HT-29 (cell line): ENCODE measurements at regions not wholly inside any gene's neighbourhood (a gene's known extent, or its start where the extent isn't known, plus 50 kb on each side); places are given as distances from the start of the nearest gene placed in this dataset.
A peak's percentile ranks its signal among the peaks of the same experiment; 100 is the strongest.
"Not testable (repeated sequence)": the region's sequence is repeated elsewhere in the genome, so short reads cannot be mapped to it uniquely, and the experiment has no call there.

Source experiments
- DNase-seq: peaks from one replicate; pipeline ENCODE4 v3.0.0-alpha.2; 2015; ENCODE audit warnings: low spot score

GRCh38 chr18:54433368-54433767 lies 75.7 kb downstream of the C18orf54 start:
- no peak for DNase-seq

- DNase-seq, result no peak
Measured at GRCh38 chr18:54433857-54434256, 76.2 kb downstream of the C18orf54 start.

GRCh38 chr18:54434453-54434852 lies 76.7 kb downstream of the C18orf54 start:
- DNase-seq, result no peak

GRCh38 chr18:54436501-54436900 lies 78.8 kb downstream of the C18orf54 start:
- no peak for DNase-seq

DNA sequence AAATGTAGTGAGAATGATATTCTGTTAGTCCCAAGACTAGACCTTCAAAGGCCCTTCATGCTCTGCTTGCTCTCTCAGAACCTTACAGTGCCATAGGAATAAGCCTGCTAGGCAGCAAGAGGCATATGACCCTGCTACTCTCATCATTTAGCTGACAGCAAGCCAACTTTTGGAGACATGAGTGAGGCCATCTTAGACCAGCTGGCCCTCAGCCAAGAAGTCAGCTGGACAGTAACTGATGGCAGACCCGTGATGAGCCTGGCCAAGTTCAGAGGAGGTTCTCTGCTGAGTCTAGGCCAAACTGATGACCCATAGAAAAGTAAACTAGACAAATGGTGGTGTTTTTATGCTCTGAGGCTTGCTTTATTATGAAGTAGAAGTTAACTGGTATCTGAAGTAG lies 82.6 kb downstream of the C18orf54 start:
- DNase-seq, result no peak

DNA sequence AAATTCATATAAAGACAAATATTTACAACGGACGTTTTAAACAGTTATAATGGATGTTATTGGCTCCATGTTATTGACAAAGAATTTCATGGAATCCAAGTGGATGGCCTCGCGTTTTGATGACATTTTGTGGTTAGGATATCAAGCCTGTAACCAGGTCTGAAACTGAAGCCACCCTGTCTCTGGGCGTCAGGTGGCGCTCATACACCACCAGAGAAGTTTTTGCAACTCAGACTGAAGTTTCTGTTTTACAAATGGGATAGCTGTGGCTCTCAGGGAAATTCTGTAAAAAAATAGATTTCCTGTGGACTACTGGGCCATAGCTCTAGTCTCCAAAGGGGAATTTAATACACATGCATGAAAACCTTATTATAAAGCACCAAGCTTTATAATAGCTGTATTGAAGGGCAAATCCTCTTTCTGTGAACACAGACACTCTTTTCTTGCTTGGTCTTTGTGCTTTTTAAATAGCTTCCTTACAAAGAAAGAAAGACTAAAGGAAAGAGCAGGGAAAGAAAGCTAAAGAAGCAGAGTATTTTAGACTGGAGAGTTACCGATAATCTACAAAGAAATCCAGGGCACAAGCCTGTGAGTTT lies 86.7 kb downstream of the C18orf54 start:
- peak; percentile 60 for DNase-seq

GRCh38 chr18:54453996-54454395 lies 96.3 kb downstream of the C18orf54 start:
- no peak for DNase-seq

- DNase-seq, result no peak
Measured at GRCh38 chr18:54465502-54465901, 107.8 kb downstream of the C18orf54 start.

DNA sequence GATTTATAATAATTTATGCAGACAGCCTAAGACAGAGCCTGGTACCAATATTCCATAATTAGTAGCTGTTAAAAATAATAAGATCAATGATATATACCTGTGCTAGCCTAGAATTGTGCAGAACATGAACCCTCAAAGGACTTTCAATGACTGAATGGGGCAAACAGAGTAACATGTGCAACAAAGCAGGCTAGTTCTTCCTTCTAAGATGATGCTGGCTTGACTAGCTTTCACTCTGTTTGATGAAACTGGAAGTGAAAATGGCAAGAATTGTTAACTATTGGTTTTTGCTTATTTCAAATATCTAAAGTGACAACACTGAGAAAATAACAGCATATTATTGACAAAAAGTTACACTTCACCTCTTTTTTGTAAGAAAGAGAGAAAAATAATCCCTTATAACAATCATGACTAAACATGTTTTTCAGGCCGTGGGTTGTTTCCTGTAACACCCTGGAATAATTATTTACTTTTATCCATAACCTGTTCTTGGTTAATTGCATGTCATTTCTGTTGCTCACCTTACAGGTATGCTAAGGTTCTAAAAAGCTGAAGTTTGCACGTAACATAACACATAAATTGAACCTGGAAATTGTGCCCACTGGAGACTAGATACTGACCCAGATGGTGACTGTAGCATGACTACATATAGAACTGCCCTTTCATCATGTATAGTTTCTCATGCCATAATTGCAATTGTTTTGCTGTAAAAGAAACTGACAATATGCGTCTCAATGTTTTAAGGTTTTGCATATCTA lies 108.7 kb downstream of the C18orf54 start:
- no peak for DNase-seq

DNA sequence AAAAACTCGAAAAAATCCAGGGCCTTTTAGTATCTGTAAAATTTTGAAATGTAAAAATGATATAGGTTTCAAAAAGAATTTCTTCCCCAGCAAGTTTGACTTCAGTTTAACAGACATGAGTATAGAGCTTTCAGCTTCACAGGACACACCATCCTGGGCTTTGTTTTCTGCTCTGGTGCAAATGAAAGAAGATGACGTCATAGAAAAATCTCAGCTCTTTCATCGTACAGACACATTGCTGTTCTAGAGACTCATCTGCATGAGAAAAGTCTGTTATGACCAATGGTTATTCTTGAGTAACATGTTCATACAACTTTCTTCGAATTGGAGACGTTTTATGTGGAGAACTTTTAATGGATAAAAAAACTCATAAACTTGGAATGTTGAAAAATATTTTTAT lies 111.7 kb upstream of the DYNAP start:
- no peak for DNase-seq

DNA sequence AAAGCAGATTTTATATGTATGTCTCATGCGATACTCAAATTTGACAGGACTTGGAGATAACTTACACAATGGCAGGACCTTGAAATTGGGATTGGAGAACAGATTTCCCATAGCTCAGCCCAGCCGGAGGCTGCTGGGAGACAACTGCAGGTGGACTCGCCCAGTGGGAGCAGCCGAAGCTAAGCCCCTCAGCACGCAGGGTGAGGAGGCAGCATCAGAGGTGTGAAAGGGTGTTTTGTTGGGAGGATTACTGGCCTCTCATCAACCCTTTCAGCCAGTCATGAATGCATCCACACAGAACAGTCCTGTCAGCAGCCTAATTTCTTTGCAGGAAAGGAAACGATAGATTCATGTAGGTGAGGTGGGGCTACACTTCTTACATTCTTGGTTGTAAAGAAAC lies 110.4 kb upstream of the DYNAP start:
- DNase-seq, result no peak

DNA sequence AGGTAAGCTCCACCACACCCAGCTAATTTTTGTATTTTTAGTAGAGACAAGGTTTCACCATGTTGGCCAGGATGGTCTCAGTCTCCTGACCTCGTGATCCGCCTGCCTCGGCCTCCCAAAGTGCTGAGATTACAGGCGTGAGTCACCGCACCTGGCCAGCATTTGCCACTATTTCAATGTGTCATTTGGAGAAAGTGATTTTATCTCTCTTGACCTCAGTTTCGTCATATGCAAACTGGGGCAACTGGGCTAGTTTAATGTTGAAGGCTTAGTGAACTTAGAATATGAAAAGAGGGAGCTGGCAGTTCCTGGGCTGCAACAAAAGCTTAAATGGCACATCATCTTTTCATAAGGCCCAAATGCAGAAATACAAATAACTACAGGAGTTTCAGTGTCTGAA lies 88.6 kb upstream of the DYNAP start:
- not testable (repeated sequence) for DNase-seq

DNA sequence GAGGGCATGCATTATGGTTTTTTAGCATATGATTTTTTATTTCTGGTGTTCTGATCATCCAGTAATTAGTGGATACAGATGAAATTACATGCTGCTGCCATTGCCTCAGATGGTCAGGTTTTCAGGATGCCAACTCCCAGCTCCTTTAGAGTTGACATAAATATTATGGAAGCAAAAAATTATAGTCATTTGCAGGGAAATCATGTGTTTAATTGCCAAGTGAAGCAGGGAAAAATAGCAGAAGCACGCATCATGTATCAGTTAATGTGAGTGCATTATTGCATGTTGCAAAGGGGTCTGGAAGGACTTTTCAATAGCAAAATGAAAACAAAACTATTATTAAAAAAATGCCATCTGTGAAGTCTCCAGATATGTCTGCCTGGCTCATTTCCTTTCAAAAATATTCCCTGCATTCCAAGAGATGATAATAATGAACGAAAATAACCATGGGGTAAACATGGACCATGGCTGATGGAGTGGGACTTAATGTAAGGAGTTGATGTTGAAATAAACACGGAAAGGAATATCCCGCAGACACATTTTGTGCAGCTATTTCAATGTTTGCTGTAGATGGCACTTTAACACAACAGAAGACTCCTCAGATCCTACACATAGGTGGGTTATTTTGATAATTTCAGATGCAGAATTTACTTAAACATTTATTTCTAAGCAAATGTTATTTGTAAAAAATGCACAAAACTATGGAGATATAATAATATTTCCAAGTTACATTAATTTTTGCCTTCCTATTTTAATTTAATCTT lies 87.7 kb upstream of the DYNAP start:
- DNase-seq, result no peak

- DNase-seq, result no peak
Measured at GRCh38 chr18:54506516-54507261, 84.4 kb upstream of the DYNAP start.

GRCh38 chr18:54509793-54510192 lies 81.3 kb upstream of the DYNAP start:
- no peak for DNase-seq

DNA sequence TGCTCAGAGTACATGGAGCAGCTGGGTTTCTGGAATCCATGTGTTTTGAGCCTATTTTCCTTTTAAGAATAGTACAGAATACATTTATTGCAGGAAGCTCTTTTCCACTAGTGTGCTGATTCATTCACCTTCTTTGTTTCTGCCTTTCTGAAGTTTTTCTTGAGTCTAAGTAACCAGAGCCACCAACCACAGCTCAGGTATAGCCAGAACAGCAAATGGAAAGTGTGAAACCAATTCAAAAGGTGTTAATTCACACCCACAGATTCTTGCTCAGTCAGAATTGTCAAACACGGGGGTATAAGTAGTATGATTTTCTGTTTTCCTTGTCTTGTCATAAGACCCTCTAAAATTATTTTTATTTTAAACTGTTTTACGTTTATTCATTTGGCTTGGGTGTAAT lies 75.9 kb upstream of the DYNAP start:
- no peak for DNase-seq

DNA sequence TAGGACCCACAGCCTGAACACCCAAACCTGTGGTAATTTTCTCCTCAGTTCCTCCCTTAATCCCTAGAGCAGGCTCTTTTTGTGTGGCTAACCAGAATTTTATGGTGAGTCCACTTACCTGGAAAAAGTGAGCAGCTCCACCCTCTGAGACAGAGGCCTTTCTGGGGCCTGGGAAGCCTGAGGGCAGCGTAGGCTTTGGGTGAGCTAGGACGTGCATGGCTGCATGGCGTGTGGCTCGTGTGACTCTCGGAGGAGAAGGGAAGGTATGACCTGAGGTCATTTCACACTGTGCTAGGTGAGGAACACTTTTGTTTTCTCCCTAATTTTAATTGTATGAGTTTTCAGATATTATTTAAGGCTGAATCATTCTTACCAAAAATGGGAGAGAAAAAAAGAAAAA lies 73.5 kb upstream of the DYNAP start:
- DNase-seq, result no peak

DNA sequence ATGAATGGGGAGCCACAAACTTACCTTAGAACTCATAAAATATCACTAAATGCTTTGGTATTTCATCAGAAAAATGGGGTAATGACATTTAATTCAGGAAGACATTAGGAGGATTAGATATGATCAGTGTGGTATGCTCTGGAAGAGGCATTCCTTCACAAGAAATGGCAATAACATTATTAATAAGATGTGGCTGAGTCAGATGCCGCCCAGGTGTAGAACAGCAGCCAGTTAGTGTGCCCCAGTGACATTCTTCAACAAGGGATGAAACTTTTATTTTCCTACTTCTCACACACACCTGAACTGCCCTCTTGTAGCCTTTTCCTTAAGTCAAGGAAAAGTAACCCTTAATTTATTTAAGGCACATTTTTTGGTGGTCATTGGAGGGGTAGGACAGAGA lies 69.2 kb upstream of the DYNAP start:
- no peak for DNase-seq

GRCh38 chr18:54528942-54529376 lies 62.1 kb upstream of the DYNAP start:
- DNase-seq, result no peak

DNA sequence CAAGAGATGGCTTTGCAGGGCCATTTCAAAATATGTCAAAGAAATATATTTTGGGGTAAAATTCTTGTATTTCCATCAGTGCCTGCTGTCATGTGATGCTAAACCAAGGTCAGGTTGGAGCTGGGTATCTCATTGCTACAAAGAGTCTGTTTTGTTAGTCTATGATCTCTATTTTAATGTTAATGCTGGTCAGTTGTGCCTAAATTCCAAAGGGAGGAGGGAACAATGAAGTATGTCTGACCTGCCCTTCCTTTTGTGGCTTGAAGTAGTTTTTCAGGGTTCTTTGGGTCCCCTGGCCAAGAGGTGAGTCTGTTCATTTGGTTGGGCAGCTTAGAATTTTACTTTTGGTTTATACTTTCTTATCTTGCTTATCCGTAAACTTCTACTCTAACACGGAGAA lies 61.6 kb upstream of the DYNAP start:
- DNase-seq, result no peak

DNA sequence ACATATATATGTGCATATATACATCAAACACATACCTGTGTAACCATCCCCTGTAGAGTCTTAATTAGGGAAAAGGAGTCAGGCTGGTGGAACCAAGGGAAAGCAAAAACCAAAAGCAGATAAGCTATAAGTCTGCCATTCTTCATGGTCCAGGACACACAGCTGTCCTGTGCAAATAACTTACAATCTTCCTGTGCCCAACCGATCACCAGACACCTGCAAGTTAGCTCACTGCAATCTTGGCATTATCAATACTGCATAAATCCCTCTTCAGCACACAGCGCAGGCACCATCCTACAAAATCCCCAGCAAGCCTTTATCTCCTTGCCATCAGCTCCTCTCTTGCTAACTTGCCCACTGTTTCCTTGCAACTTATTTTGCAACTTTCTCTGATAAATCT lies 60.8 kb upstream of the DYNAP start:
- DNase-seq, result no peak
